Heart left ventricle (tissue), 16 donors: ENCODE measurements at regions not wholly inside any gene's neighbourhood (a gene's known extent, or its start where the extent isn't known, plus 50 kb on each side); places are given as distances from the start of the nearest gene placed in this dataset.

Experiments used
- ATAC-seq, 4 donors: fragments of 200-7000 bp; cut with Tn5 transposase; one replicate each; pipeline ENCODE4 v1.9.1; 2020 to 2022; ENCODE audit warnings: moderate library complexity in 4 of 4, mild to moderate bottlenecking in 3 of 4, moderate number of reproducible peaks in 1 of 4
- DNase-seq, 5 donors: peaks; one replicate each; pipeline ENCODE4 v3.0.0-alpha.2; 2020
- H3K27ac ChIP-seq, 12 donors: fragments of 200-600 bp; sonication (generic) in 4 of 12; one replicate each; pipeline versions ENCODE4 v1.5.0 to v1.8.0; 2016 to 2022; ENCODE audit warnings: mild to moderate bottlenecking in 2 of 12
- H3K27me3 ChIP-seq, 9 donors: fragments of 200-600 bp; sonication (generic) in 2 of 9; one replicate each; pipeline versions ENCODE4 v1.5.1 to v1.8.0; 2016 to 2022; ENCODE audit warnings: mild to moderate bottlenecking in 3 of 9
- H3K36me3 ChIP-seq, 9 donors: fragments of 200-600 bp; sonication (generic) in 2 of 9; one replicate each; pipeline versions ENCODE4 v1.5.0 to v1.8.0; 2018 to 2022; ENCODE audit warnings: mild to moderate bottlenecking in 2 of 9
- H3K4me1 ChIP-seq, 12 donors: fragments of 200-600 bp; sonication (generic) in 4 of 12; one replicate each; pipeline versions ENCODE4 v1.5.0 to v1.8.0; 2016 to 2022; ENCODE audit warnings: mild to moderate bottlenecking in 3 of 12
- H3K4me3 ChIP-seq, 12 donors: fragments of 200-600 bp; sonication (generic) in 4 of 12; one replicate each; pipeline versions ENCODE4 v1.5.0 to v1.8.0; 2017 to 2022; ENCODE audit warnings: mild to moderate bottlenecking in 9 of 12, moderate library complexity in 4 of 12
- H3K9me3 ChIP-seq, 12 donors: fragments of 200-600 bp; sonication (generic) in 4 of 12; one replicate each; pipeline versions ENCODE4 v1.5.0 to v1.8.0; 2016 to 2022; ENCODE audit warnings: mild to moderate bottlenecking in 1 of 12
- POLR2A ChIP-seq, 2 donors: fragments of 450-650 bp; IDR thresholded peaks; one replicate each; pipeline ENCODE4 v1.6.1; 2017; ENCODE audit warnings: antibody characterized with exemption in 2 of 2, mild to moderate bottlenecking in 2 of 2, moderate library complexity in 2 of 2
- WGBS, 4 donors: extraction: QIAGEN DNeasy Blood & Tissue Kit in 2 of 4; methylation state at CpG; one replicate each; pipeline versions ENCODE4 v1.1.5 to v1.1.7; 2013 to 2018; 5-methylcytosine and 5-hydroxymethylcytosine counted together
- intact Hi-C, 10 donors: fragments of 100-400 bp; cut with DNase I; formaldehyde crosslinking; loops; one replicate each; pipeline versions ENCODE4 v1.11.1 to v1.14.2; 2022
- TF ChIP-seq, protein P1 (sequence below), 12 donors: fragments of 200-600 bp; sonication (generic) in 4 of 12; IDR thresholded peaks; one replicate each; pipeline versions ENCODE4 v1.5.0 to v1.8.0; 2018 to 2022; ENCODE audit warnings: antibody characterized with exemption in 12 of 12, mild to moderate bottlenecking in 5 of 12
- donor health status: ischemic (EF 13 %, LVEDD 7.1; RV severe dilation, severe dysfunction).
- donor health status: healthy with polysubstance abuse.
- donor health status: DM: no; HTN: yes; CAD: no.
- donor health status: DM: no; HTN: no; CAD: no.
- donor health status: ischemic (EF 25% LVEDD 6.9; RV normal size, moderate dysfunction).
- donor health status: ischemic (EF 25% LVEDD 5.7; RV mildly dilated, moderate dysfunction).
- donor health status: healthy.
- donor health status: DM: yes; HTN: yes; CAD: no.
- donor health status: ischemic (EF 35%, LVEDD 5.7; RV mildly dilated, moderate dysfunction).
- donor health status: nonischemic (EF 11% LVEDD 7.7; RV severe dilation, severe dysfunction).
- donor health status: DM: yes; HTN: yes; CAD: no.
- donor health status: PGD.
- donor health status: ischemic (EF 29% LVEDD 5.4; RV normal size, mild dysfunction).
- donor health status: nonischemic (EF 23%, LVEDD 6.1; RV moderate dilation, normal function).

DNA sequence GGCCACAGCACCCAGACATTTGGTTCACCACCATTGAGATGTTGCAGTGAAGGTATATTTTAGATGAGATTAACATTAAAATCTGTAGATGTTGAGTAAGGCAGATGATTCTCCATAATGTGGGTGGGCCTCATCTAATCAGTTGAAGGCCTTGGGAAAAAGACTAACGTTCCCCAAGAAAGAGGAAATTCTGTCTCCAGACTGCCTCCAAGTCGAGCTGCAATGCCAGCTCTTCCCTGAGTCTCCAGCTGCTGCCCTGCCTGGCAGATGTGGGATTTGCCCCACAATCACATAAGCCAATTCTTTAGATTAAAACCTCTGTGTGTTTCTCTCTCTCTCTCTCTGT lies 101.9 kb downstream of the PDCL3 start:
- H3K36me3 ChIP-seq = no peaks in the 10 kb centered on the region
- no peaks in the 10 kb centered on the region for H3K9me3 ChIP-seq
- 32 to 44% (median 40%) methylated on average over 2 of the region's 2 CpGs for WGBS, 4 donors
- no peaks in the 10 kb centered on the region for H3K27me3 ChIP-seq
- intact Hi-C loops = no loop called here
- H3K4me3 ChIP-seq = no peak overlapping the region
- H3K27ac ChIP-seq = no peak overlapping the region
- no peak for DNase-seq
- TF ChIP-seq POLR2A (IDR thresholded peaks at IDR 0.05) = no peak
- TF ChIP-seq, protein P1, sequence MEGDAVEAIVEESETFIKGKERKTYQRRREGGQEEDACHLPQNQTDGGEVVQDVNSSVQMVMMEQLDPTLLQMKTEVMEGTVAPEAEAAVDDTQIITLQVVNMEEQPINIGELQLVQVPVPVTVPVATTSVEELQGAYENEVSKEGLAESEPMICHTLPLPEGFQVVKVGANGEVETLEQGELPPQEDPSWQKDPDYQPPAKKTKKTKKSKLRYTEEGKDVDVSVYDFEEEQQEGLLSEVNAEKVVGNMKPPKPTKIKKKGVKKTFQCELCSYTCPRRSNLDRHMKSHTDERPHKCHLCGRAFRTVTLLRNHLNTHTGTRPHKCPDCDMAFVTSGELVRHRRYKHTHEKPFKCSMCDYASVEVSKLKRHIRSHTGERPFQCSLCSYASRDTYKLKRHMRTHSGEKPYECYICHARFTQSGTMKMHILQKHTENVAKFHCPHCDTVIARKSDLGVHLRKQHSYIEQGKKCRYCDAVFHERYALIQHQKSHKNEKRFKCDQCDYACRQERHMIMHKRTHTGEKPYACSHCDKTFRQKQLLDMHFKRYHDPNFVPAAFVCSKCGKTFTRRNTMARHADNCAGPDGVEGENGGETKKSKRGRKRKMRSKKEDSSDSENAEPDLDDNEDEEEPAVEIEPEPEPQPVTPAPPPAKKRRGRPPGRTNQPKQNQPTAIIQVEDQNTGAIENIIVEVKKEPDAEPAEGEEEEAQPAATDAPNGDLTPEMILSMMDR (IDR thresholded peaks at IDR 0.05) = no peak
- ATAC-seq = no peak
- no peaks in the 10 kb centered on the region for H3K4me1 ChIP-seq

- ATAC-seq (no peak), DNase-seq (no peak)
These were observed 104.2 kb downstream of the PDCL3 start for GRCh38 chr2:100666996-100667395.

DNA sequence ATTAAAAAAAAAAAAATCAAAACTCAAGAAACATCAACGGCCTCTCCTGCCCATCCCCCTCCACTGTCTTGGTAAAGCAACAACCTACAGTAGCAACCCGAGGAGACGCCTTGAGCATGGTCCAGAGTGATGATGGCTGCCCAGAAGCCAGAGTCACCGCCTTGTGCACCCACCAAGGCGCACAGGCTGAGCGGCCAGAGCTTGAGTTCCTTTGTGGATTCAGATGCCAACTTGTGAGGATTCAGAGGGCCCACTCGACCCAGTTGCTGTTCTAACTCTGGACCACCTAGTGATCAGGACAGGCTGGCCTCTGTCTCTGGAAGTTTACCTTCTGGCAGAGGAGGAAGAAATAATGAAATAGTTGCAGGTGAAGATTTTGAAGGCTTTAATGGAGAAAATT lies 105.0 kb downstream of the PDCL3 start:
- H3K9me3 ChIP-seq = no peaks in the 10 kb centered on the region
- H3K4me3 ChIP-seq = no peak overlapping the region
- WGBS, 4 donors = 86 to 93% (median 91%) methylated on average over 7 of the region's 7 CpGs
- no peaks in the 10 kb centered on the region for H3K36me3 ChIP-seq
- intact Hi-C loops = no loop called here
- ATAC-seq (no peak), DNase-seq (no peak)
- no peaks in the 10 kb centered on the region for H3K27me3 ChIP-seq
- H3K4me1 ChIP-seq = peaks cover 0 to 3% (median 0%) of the 10 kb centered on the region in 12 donors
- TF ChIP-seq POLR2A (IDR thresholded peaks at IDR 0.05) = no peak
- TF ChIP-seq, protein P1 (IDR thresholded peaks at IDR 0.05) = no peak
- no peak overlapping the region for H3K27ac ChIP-seq

More at GRCh38 chr2:100666996-100667395, 104.2 kb downstream of the PDCL3 start:
- Histone ChIP-seq H3K4me3 (no peak overlapping the region), H3K9me3 (no peaks in the 10 kb centered on the region), H3K4me1 (peaks cover 0 to under 1% (median 0%) of the 10 kb centered on the region in 12 donors), H3K27ac (no peak overlapping the region), H3K27me3 (no peaks in the 10 kb centered on the region), H3K36me3 (no peaks in the 10 kb centered on the region)
- WGBS, 4 donors = 63 to 76% (median 71%) methylated on average over 4 of the region's 4 CpGs
- intact Hi-C loops = no loop called here
- TF ChIP-seq POLR2A (IDR thresholded peaks at IDR 0.05) = no peak
- TF ChIP-seq, protein P1 (IDR thresholded peaks at IDR 0.05) = no peak

- no peak overlapping the region for H3K27ac ChIP-seq
These were observed 107.4 kb downstream of the PDCL3 start for GRCh38 chr2:100670232-100670631.

More at GRCh38 chr2:100670232-100670631, 107.4 kb downstream of the PDCL3 start:
- intact Hi-C loops = no loop called here
- Histone ChIP-seq H3K4me1 (peaks cover 0 to 13% (median 2%) of the 10 kb centered on the region in 12 donors), H3K27me3 (no peaks in the 10 kb centered on the region), H3K9me3 (no peaks in the 10 kb centered on the region), H3K36me3 (no peaks in the 10 kb centered on the region), H3K4me3 (no peak overlapping the region)
- ATAC-seq = no peak
- no peak for DNase-seq
- TF ChIP-seq POLR2A (IDR thresholded peaks at IDR 0.05) = no peak
- TF ChIP-seq, protein P1 (IDR thresholded peaks at IDR 0.05) = no peak
- WGBS, 4 donors = 72 to 93% (median 88%) methylated on average over 2 to 5 of the region's 5 CpGs
